Calu3 (cell line): ENCODE measurements at regions not wholly inside any gene's neighbourhood (a gene's known extent, or its start where the extent isn't known, plus 50 kb on each side); places are given as distances from the start of the nearest gene placed in this dataset.

Source experiments
- BruUV-seq: library from RNA; stranded (reverse); fragments of 400-500 nt; replicated peaks from 2 replicates; lab custom pipeline; 2021; lab: Mats Ljungman, UMichigan
- CTCF ChIA-PET: fragments of 300-600 bp; sonication (Branson Sonifier 250); formaldehyde crosslinking; loops from one replicate; lab custom pipeline; 2022; ENCODE audit warnings: antibody characterized with exemption; lab: Charles Lee
- DNase-seq: peaks from one replicate; pipeline ENCODE4 v3.0.0; 2022
- H3K27ac Mint-ChIP-seq: one replicate; pipeline ENCODE4 v1.8.0; 2022; ENCODE audit warnings: mixed read lengths; ENCODE audit not compliant: unreplicated experiment
- H3K27me3 Mint-ChIP-seq: one replicate; pipeline ENCODE4 v1.8.0; 2022; ENCODE audit warnings: mixed read lengths; ENCODE audit not compliant: unreplicated experiment
- H3K36me3 Mint-ChIP-seq: one replicate; pipeline ENCODE4 v1.8.0; 2022; ENCODE audit warnings: mild to moderate bottlenecking, moderate library complexity, mixed read lengths; ENCODE audit not compliant: insufficient read depth, unreplicated experiment
- H3K4me1 Mint-ChIP-seq: one replicate; pipeline ENCODE4 v1.8.0; 2022; ENCODE audit warnings: mild to moderate bottlenecking, low read depth, mixed read lengths; ENCODE audit not compliant: unreplicated experiment
- H3K4me3 Mint-ChIP-seq: one replicate; pipeline ENCODE4 v1.8.0; 2022; ENCODE audit warnings: mild to moderate bottlenecking, low read depth, moderate library complexity, mixed read lengths; ENCODE audit not compliant: unreplicated experiment
- H3K9me3 Mint-ChIP-seq: one replicate; pipeline ENCODE4 v1.8.0; 2022; ENCODE audit warnings: low read depth, mixed read lengths; ENCODE audit not compliant: unreplicated experiment
- CTCF ChIP-seq: fragments of 200-600 bp; IDR thresholded peaks from one replicate; pipeline ENCODE4 v1.8.0; 2022; ENCODE audit warnings: antibody characterized with exemption; ENCODE audit not compliant: unreplicated experiment
- intact Hi-C: fragments of 100-400 bp; cut with micrococcal nuclease; formaldehyde crosslinking; loops from one replicate; pipeline ENCODE4 v1.10.0; 2022; ENCODE audit not compliant: unreplicated experiment

GRCh38 chr13:50389726-50390125 is 374.5 kb downstream of the KCNRG start:
- DNase-seq, result no peak
- no peak overlapping the region for H3K4me3 Mint-ChIP-seq
- intact Hi-C loops, result no loop called here
- no peaks in the 10 kb centered on the region for H3K4me1 Mint-ChIP-seq
- CTCF ChIA-PET, result no interaction called here
- no peaks in the 10 kb centered on the region for H3K27me3 Mint-ChIP-seq
- H3K27ac Mint-ChIP-seq, result no peak overlapping the region
- no peaks in the 10 kb centered on the region for H3K9me3 Mint-ChIP-seq
- no TSS peak for BruUV-seq
- TF ChIP-seq CTCF, result no peak
- H3K36me3 Mint-ChIP-seq, result no peaks in the 10 kb centered on the region

- no peaks in the 10 kb centered on the region for H3K4me1 Mint-ChIP-seq
- H3K9me3 Mint-ChIP-seq, result no peaks in the 10 kb centered on the region
- DNase-seq, result no peak
- CTCF ChIA-PET, result no interaction called here
- intact Hi-C loops, result no loop called here
- TF ChIP-seq CTCF, result no peak
- no peak overlapping the region for H3K4me3 Mint-ChIP-seq
- no peak overlapping the region for H3K27ac Mint-ChIP-seq
- H3K27me3 Mint-ChIP-seq, result no peaks in the 10 kb centered on the region
- BruUV-seq, result no TSS peak
- H3K36me3 Mint-ChIP-seq, result no peaks in the 10 kb centered on the region
These were observed 375.4 kb downstream of the KCNRG start for GRCh38 chr13:50390503-50391248.

- H3K36me3 Mint-ChIP-seq, result no peaks in the 10 kb centered on the region
- DNase-seq, result no peak
- no peak overlapping the region for H3K27ac Mint-ChIP-seq
- no peaks in the 10 kb centered on the region for H3K27me3 Mint-ChIP-seq
- intact Hi-C loops, result no loop called here
- TF ChIP-seq CTCF, result no peak
- no peaks in the 10 kb centered on the region for H3K4me1 Mint-ChIP-seq
- CTCF ChIA-PET, result no interaction called here
- BruUV-seq, result no TSS peak
- no peak overlapping the region for H3K4me3 Mint-ChIP-seq
- no peaks in the 10 kb centered on the region for H3K9me3 Mint-ChIP-seq
These were observed 377.7 kb downstream of the KCNRG start for GRCh38 chr13:50392977-50393376.

GRCh38 chr13:50393628-50394027 is 378.4 kb downstream of the KCNRG start:
- no peak for TF ChIP-seq CTCF
- Mint-ChIP-seq H3K9me3 (no peaks in the 10 kb centered on the region), H3K36me3 (no peaks in the 10 kb centered on the region), H3K4me1 (no peaks in the 10 kb centered on the region), H3K27ac (no peak overlapping the region), H3K27me3 (no peaks in the 10 kb centered on the region), H3K4me3 (no peak overlapping the region)
- CTCF ChIA-PET, result no interaction called here
- BruUV-seq, result no TSS peak
- intact Hi-C loops, result no loop called here
- DNase-seq, result no peak
